K562 (cell line): ENCODE measurements at regions not wholly inside any gene's neighbourhood (a gene's known extent, or its start where the extent isn't known, plus 50 kb on each side); places are given as distances from the start of the nearest gene placed in this dataset.

ENCODE experiments used
- ATAC-seq: fragments of 200-7000 bp; cut with Tn5 transposase; 3 replicates; pipeline ENCODE4 v1.9.1; 2020; ENCODE audit warnings: moderate library complexity
- BruUV-seq: library from RNA; stranded (reverse); fragments of 400-500 nt; replicated peaks from 2 replicates; lab custom pipeline; 2021; lab: Mats Ljungman, UMichigan
- CTCF ChIA-PET: fragments of 300-600 bp; formaldehyde crosslinking; extraction: SDS; loops from one replicate; lab custom pipeline; 2021; ENCODE audit warnings: low intra/inter-chr PET ratio; lab: Yijun Ruan, JAX
- POLR2A ChIA-PET: fragments of 300-600, 350-650 bp; sonication (Branson Sonifier 250); formaldehyde crosslinking; extraction: SDS; loops from one replicate; lab custom pipeline; 2021; ENCODE audit warnings: antibody characterized with exemption, inconsistent platforms; lab: Yijun Ruan, JAX
- DNase-seq, 4 experiments: peaks; one replicate each; pipeline versions ENCODE4 v3.0.0 to v3.0.0-alpha.2; 2011 to 2018; ENCODE audit warnings: low spot score in 3 of 4, mixed read lengths in 3 of 4; ENCODE audit errors: extremely low read depth in 1 of 4
- FAIRE-seq: peaks from 2 replicates; lab custom pipeline; 2011; peaks lifted over from hg19 to GRCh38; lab: Jason Lieb, UNC
- H2AFZ ChIP-seq: 2 replicates; pipeline ENCODE4 v1.6.0; 2011; ENCODE audit warnings: low read depth, low read length, control low read depth, inconsistent platforms
- H3K27ac ChIP-seq: fragments of 200-600 bp; 3 replicates; pipeline ENCODE4 v1.8.0; 2011; ENCODE audit warnings: low read depth, mild to moderate bottlenecking, control low read depth, inconsistent platforms, low read length, moderate library complexity, mixed read lengths; ENCODE audit errors: extremely low read depth
- H3K27me3 ChIP-seq, 2 experiments: fragments of 300-600 bp in 1 of 2; 2 replicates in 1 of 2; 3 replicates in 1 of 2; pipeline versions ENCODE4 v1.6.0 to v1.8.0; 2011; ENCODE audit warnings: inconsistent platforms in 2 of 2, low read length in 2 of 2, mild to moderate bottlenecking in 1 of 2, mixed read lengths in 1 of 2, moderate library complexity in 1 of 2; ENCODE audit not compliant: control insufficient read depth in 2 of 2, insufficient read depth in 2 of 2
- H3K36me3 ChIP-seq: fragments of 300-600 bp; 3 replicates; pipeline ENCODE4 v1.8.0; 2011; ENCODE audit warnings: mild to moderate bottlenecking, low read length, inconsistent platforms; ENCODE audit not compliant: control insufficient read depth, insufficient read depth
- H3K4me1 ChIP-seq, 2 experiments: fragments of 200-600 bp in 1 of 2; replicated peaks in 1 of 2; 2 replicates in 1 of 2; 3 replicates in 1 of 2; pipeline versions ENCODE4 v1.5.1 to v1.8.0; 2011; ENCODE audit warnings: inconsistent platforms in 2 of 2, low read length in 2 of 2, mild to moderate bottlenecking in 1 of 2, mixed read lengths in 1 of 2, moderate library complexity in 1 of 2; ENCODE audit not compliant: control insufficient read depth in 2 of 2, insufficient read depth in 2 of 2
- H3K4me2 ChIP-seq: 2 replicates; pipeline ENCODE4 v1.6.1; 2011; ENCODE audit warnings: low read length, control low read depth, inconsistent platforms, mixed read lengths; ENCODE audit not compliant: insufficient read depth
- H3K4me3 ChIP-seq: fragments of 200-600 bp; sonication (generic), shearing (Covaris generic); 2 replicates; pipeline ENCODE4 v1.5.1; 2016; ENCODE audit warnings: control low read depth, inconsistent platforms
- H3K79me2 ChIP-seq: fragments of 200-600 bp; 3 replicates; pipeline ENCODE4 v1.8.0; 2011; ENCODE audit warnings: low read length, inconsistent platforms; ENCODE audit not compliant: control insufficient read depth, insufficient read depth
- H3K9ac ChIP-seq, 2 experiments: 2 replicates each; pipeline versions ENCODE4 v1.6.0 to v1.6.1; 2011; ENCODE audit warnings: low read depth in 2 of 2, low read length in 2 of 2, control low read depth in 1 of 2, inconsistent platforms in 1 of 2, mild to moderate bottlenecking in 1 of 2, mixed read lengths in 1 of 2; ENCODE audit not compliant: insufficient read depth in 1 of 2
- H3K9me1 ChIP-seq: one replicate; pipeline ENCODE4 v1.6.0; 2011; ENCODE audit warnings: inconsistent platforms, mild to moderate bottlenecking, low read length, moderate library complexity; ENCODE audit not compliant: control insufficient read depth, insufficient read depth
- H3K9me3 ChIP-seq: replicated peaks from 2 replicates; pipeline ENCODE4 v1.5.1; 2011; ENCODE audit warnings: low read depth, low read length, inconsistent platforms; ENCODE audit not compliant: control insufficient read depth, insufficient read depth
- H4K20me1 ChIP-seq: replicated peaks from 2 replicates; pipeline ENCODE4 v1.6.1; 2011; ENCODE audit warnings: low read length, inconsistent platforms, mixed read lengths; ENCODE audit not compliant: control insufficient read depth, insufficient read depth
- ARID4B ChIP-seq: sonication (generic); formaldehyde crosslinking; IDR thresholded peaks from 2 replicates; pipeline ENCODE4 v1.8.0; 2022; ENCODE audit warnings: mild to moderate bottlenecking, missing genetic modification reagents
- CEBPZ ChIP-seq: fragments of 150-350 bp; IDR thresholded peaks from 2 replicates; pipeline ENCODE4 v1.6.1; 2014; ENCODE audit warnings: low read depth, mild to moderate bottlenecking, low read length, borderline replicate concordance
- DACH1 ChIP-seq: fragments of 450-650 bp; IDR thresholded peaks from 2 replicates; pipeline ENCODE4 v1.6.1; 2018; ENCODE audit not compliant: partially characterized antibody
- GABPB1 ChIP-seq: sonication (generic); formaldehyde crosslinking; IDR thresholded peaks from 2 replicates; pipeline ENCODE4 v1.8.0; 2022; ENCODE audit warnings: mild to moderate bottlenecking, missing genetic modification reagents
- GABPB2 ChIP-seq: fragments of 250-450 bp; sonication (Bioruptor Pico); conservative IDR thresholded peaks from 2 replicates; pipeline ENCODE4 v1.5.1; 2021; ENCODE audit warnings: mild to moderate bottlenecking
- MTA2 ChIP-seq: fragments of 450-650 bp; IDR thresholded peaks from 2 replicates; pipeline ENCODE4 v1.6.1; 2016; ENCODE audit warnings: low read depth
- ZNF518B ChIP-seq: fragments of 250-450 bp; sonication (Bioruptor Pico); IDR thresholded peaks from 2 replicates; pipeline ENCODE4 v1.5.0; 2021; ENCODE audit warnings: mild to moderate bottlenecking, moderate library complexity
- ZNF76 ChIP-seq: fragments of 250-450 bp; sonication (Bioruptor Pico); IDR thresholded peaks from 2 replicates; pipeline ENCODE4 v1.4.0; 2020; ENCODE audit warnings: mild to moderate bottlenecking, moderate library complexity, borderline replicate concordance
- WGBS: fragments of 100-300 bp; shearing (Covaris generic); methylation state at CpG from one replicate; pipeline ENCODE4 v1.1.6; 2016; ENCODE audit warnings: low coverage, mixed read lengths; ENCODE audit not compliant: insufficient coverage; ENCODE audit errors: missing lambda C conversion rate; 5-methylcytosine and 5-hydroxymethylcytosine counted together
- in situ Hi-C: fragments of 300-500 bp; cut with MboI; formaldehyde crosslinking; loops from 4 replicates; pipeline ENCODE4 v1.15.0; 2018; ENCODE audit warnings: inconsistent platforms, mixed read lengths
- intact Hi-C: fragments of 100-400 bp; cut with micrococcal nuclease; formaldehyde crosslinking; loops from 2 replicates; pipeline ENCODE4 v1.14.2; 2022

- Histone ChIP-seq H3K4me3 (no peak overlapping the region), H3K27ac (no peak overlapping the region), H3K79me2 (no peaks in the 10 kb centered on the region), H3K9ac (no peak overlapping the region), H3K27me3 (no peaks in the 10 kb centered on the region), H3K4me2 (no peak overlapping the region), H3K9me1 (no peaks in the 10 kb centered on the region), H3K9me3 (no peaks in the 10 kb centered on the region), H2AFZ (no peak overlapping the region), H4K20me1 (no peaks in the 10 kb centered on the region), H3K36me3 (no peaks in the 10 kb centered on the region), H3K4me1 (no peaks in the 10 kb centered on the region)
- BruUV-seq = no TSS peak
- 0% methylated on average over 4 of the region's 4 CpGs for WGBS
- TF ChIP-seq MTA2 (no peak), ZNF518B (CRISPR knock-in tag) (no peak), ARID4B (CRISPR knock-in tag) (no peak), DACH1 (no peak), GABPB1 (CRISPR knock-in tag) (no peak), ZNF76 (CRISPR knock-in tag) (no peak), GABPB2 (CRISPR knock-in tag) (no peak), CEBPZ (no peak)
- POLR2A ChIA-PET = no interaction called here
- no peak for FAIRE-seq
- no peak for DNase-seq
- intact Hi-C loops (no loop called here), in situ Hi-C loops (no loop called here)
- CTCF ChIA-PET = no interaction called here
- ATAC-seq = no peak
These were observed 1118.3 kb upstream of the DDX18 start for GRCh38 chr2:116696223-116696622.
